ENCODE measurements at regions not wholly inside any gene's neighbourhood (a gene's known extent, or its start where the extent isn't known, plus 50 kb on each side); places are given as distances from the start of the nearest gene placed in this dataset.

DNA sequence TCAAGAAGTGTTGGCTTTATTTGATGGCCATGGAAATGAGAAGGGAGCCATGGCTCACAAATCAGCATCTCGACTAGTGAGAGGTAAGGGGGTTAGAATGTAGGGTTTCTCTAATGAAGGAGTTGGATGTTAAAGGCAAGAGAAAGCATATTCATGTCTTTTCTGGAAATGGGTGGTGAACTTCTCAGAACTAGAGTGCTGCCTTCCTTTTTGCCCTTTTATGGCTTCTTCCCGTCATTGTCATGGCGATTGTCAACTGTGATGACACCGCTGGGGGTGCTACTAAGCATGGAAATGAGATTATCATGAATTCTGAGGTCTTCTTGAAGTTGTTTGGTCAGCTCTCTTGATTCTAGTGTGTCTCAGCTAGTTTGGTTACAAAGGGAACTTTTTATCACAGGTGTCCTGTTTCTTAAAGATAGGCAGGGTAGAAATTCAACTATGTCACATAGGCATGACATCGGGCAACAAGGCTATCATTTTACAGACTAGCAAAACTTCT, 180.4 kb downstream of the LIG4 start:
- TF ChIP-seq, protein P1, sequence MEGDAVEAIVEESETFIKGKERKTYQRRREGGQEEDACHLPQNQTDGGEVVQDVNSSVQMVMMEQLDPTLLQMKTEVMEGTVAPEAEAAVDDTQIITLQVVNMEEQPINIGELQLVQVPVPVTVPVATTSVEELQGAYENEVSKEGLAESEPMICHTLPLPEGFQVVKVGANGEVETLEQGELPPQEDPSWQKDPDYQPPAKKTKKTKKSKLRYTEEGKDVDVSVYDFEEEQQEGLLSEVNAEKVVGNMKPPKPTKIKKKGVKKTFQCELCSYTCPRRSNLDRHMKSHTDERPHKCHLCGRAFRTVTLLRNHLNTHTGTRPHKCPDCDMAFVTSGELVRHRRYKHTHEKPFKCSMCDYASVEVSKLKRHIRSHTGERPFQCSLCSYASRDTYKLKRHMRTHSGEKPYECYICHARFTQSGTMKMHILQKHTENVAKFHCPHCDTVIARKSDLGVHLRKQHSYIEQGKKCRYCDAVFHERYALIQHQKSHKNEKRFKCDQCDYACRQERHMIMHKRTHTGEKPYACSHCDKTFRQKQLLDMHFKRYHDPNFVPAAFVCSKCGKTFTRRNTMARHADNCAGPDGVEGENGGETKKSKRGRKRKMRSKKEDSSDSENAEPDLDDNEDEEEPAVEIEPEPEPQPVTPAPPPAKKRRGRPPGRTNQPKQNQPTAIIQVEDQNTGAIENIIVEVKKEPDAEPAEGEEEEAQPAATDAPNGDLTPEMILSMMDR (conservative IDR thresholded peaks at IDR 0.05; ENCODE audit: low read depth, low read length), result no peak
- TF ChIP-seq EZH2 (IDR thresholded peaks at IDR 0.05; ENCODE audit: borderline replicate concordance, low read depth, low read length, poor library complexity, severe bottlenecking), result no peak

Measured in A673 (cell line).